ENCODE measurements at regions not wholly inside any gene's neighbourhood (a gene's known extent, or its start where the extent isn't known, plus 50 kb on each side); places are given as distances from the start of the nearest gene placed in this dataset.

GRCh38 chr10:83817797-83818196 lies 321.5 kb upstream of the GHITM start:
- Histone ChIP-seq H3K79me2 (ENCODE audit: insufficient read depth, low read length) (no peaks in the 10 kb centered on the region), H3K27me3 (ENCODE audit: insufficient read depth, low read length) (no peaks in the 10 kb centered on the region), H3K36me3 (ENCODE audit: control insufficient read depth in 1 of 2, insufficient read depth in 2 of 2, low read length in 2 of 2) (no peaks in the 10 kb centered on the region), H3K27ac (ENCODE audit: low read depth, low read length) (no peak overlapping the region), H3K4me1 (ENCODE audit: control insufficient read depth in 1 of 2, insufficient read depth in 2 of 2, low read length in 2 of 2) (no peaks in the 10 kb centered on the region), H4K20me1 (ENCODE audit: insufficient read depth) (no peaks in the 10 kb centered on the region), H3K4me3 (replicated peaks in 1 of 2; ENCODE audit: low read depth in 1 of 2, low read length in 2 of 2) (no peak overlapping the region), H3K9ac (ENCODE audit: low read length) (no peak overlapping the region), H3K4me2 (ENCODE audit: low read length) (no peak overlapping the region), H2AFZ (ENCODE audit: low read depth, low read length, poor library complexity, severe bottlenecking) (no peak overlapping the region), H3K9me2 (ENCODE audit: insufficient read depth) (no peaks in the 10 kb centered on the region), H3K9me3 (ENCODE audit: control insufficient read depth in 1 of 2, insufficient read depth in 1 of 2, low read depth in 1 of 2, low read length in 2 of 2) (no peaks in the 10 kb centered on the region)
- ChIA-PET RAD21 (ENCODE audit: low non-redundant PET in 1 of 2, low total read pairs in 2 of 2, uncharacterized antibody in 2 of 2, unreplicated experiment in 2 of 2) (no interaction called here), CTCF (no interaction called here), POLR2A (no interaction called here)
- no peak for TF ChIP-seq EZH2phosphoT487 (IDR thresholded peaks at IDR 0.05; ENCODE audit: borderline replicate concordance)
- TF ChIP-seq ZNF274 (IDR thresholded peaks at IDR 0.05; ENCODE audit: low read depth, low read length): no peak
- no peak for TF ChIP-seq ATF3 (IDR thresholded peaks at IDR 0.05)
- no peak for TF ChIP-seq FOSL1 (IDR thresholded peaks at IDR 0.05; ENCODE audit: low read depth)
- TF ChIP-seq, protein P1, sequence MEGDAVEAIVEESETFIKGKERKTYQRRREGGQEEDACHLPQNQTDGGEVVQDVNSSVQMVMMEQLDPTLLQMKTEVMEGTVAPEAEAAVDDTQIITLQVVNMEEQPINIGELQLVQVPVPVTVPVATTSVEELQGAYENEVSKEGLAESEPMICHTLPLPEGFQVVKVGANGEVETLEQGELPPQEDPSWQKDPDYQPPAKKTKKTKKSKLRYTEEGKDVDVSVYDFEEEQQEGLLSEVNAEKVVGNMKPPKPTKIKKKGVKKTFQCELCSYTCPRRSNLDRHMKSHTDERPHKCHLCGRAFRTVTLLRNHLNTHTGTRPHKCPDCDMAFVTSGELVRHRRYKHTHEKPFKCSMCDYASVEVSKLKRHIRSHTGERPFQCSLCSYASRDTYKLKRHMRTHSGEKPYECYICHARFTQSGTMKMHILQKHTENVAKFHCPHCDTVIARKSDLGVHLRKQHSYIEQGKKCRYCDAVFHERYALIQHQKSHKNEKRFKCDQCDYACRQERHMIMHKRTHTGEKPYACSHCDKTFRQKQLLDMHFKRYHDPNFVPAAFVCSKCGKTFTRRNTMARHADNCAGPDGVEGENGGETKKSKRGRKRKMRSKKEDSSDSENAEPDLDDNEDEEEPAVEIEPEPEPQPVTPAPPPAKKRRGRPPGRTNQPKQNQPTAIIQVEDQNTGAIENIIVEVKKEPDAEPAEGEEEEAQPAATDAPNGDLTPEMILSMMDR (IDR thresholded peaks at IDR 0.05 in 2 of 3, conservative IDR thresholded peaks at IDR 0.05 in 1 of 3; ENCODE audit: borderline replicate concordance in 1 of 3, insufficient read depth in 1 of 3, low read depth in 2 of 3, low read length in 2 of 3): no peak
- BruUV-seq (replicated peaks): no TSS peak
- intact Hi-C loops (cut with micrococcal nuclease): no loop called here
- ATAC-seq (no peak), DNase-seq (ENCODE audit: low read depth, low spot score) (no peak)

GRCh38 chr10:83819609-83820008 lies 319.7 kb upstream of the GHITM start:
- intact Hi-C loops (cut with micrococcal nuclease): no loop called here
- H3K4me3 ChIP-seq (replicated peaks in 1 of 2; ENCODE audit: low read depth in 1 of 2, low read length in 2 of 2): no peak overlapping the region
- no peaks in the 10 kb centered on the region for H3K4me1 ChIP-seq (ENCODE audit: control insufficient read depth in 1 of 2, insufficient read depth in 2 of 2, low read length in 2 of 2)
- no peaks in the 10 kb centered on the region for H3K79me2 ChIP-seq (ENCODE audit: insufficient read depth, low read length)
- H4K20me1 ChIP-seq (ENCODE audit: insufficient read depth): no peaks in the 10 kb centered on the region
- no peaks in the 10 kb centered on the region for H3K9me3 ChIP-seq (ENCODE audit: control insufficient read depth in 1 of 2, insufficient read depth in 1 of 2, low read depth in 1 of 2, low read length in 2 of 2)
- H3K27ac ChIP-seq (ENCODE audit: low read depth, low read length): no peak overlapping the region
- no peaks in the 10 kb centered on the region for H3K36me3 ChIP-seq (ENCODE audit: control insufficient read depth in 1 of 2, insufficient read depth in 2 of 2, low read length in 2 of 2)
- CTCF ChIA-PET: no interaction called here
- no peaks in the 10 kb centered on the region for H3K27me3 ChIP-seq (ENCODE audit: insufficient read depth, low read length)
- no peak overlapping the region for H3K4me2 ChIP-seq (ENCODE audit: low read length)
- RAD21 ChIA-PET (ENCODE audit: low non-redundant PET in 1 of 2, low total read pairs in 2 of 2, uncharacterized antibody in 2 of 2, unreplicated experiment in 2 of 2): no interaction called here
- POLR2A ChIA-PET: no interaction called here
- TF ChIP-seq ZFX (IDR thresholded peaks at IDR 0.05) (no peak), JUND (IDR thresholded peaks at IDR 0.05) (no peak)
- no peak overlapping the region for H3K9ac ChIP-seq (ENCODE audit: low read length)
- DNase-seq (ENCODE audit: low read depth, low spot score) (no peak), ATAC-seq (no peak)
- BruUV-seq (replicated peaks): no TSS peak
- no peak overlapping the region for H2AFZ ChIP-seq (ENCODE audit: low read depth, low read length, poor library complexity, severe bottlenecking)
- H3K9me2 ChIP-seq (ENCODE audit: insufficient read depth): no peaks in the 10 kb centered on the region

Measured in HCT116 (cell line).